HFFc6 (cell line): ENCODE measurements at regions not wholly inside any gene's neighbourhood (a gene's known extent, or its start where the extent isn't known, plus 50 kb on each side); places are given as distances from the start of the nearest gene placed in this dataset.
A peak's percentile ranks its signal among the peaks of the same experiment; 100 is the strongest.

ENCODE experiments used
- DNase-seq: peaks from one replicate; pipeline ENCODE4 v3.0.0-alpha.2; 2018
- H3K27ac Mint-ChIP-seq: 2 replicates; pipeline ENCODE4 v1.8.0; 2020; ENCODE audit warnings: mild to moderate bottlenecking, mixed read lengths
- H3K27me3 Mint-ChIP-seq: 2 replicates; pipeline ENCODE4 v1.8.0; 2021; ENCODE audit warnings: mild to moderate bottlenecking, moderate library complexity, mixed read lengths; ENCODE audit not compliant: insufficient read depth
- H3K36me3 Mint-ChIP-seq: 2 replicates; pipeline ENCODE4 v1.8.0; 2021; ENCODE audit warnings: low read depth, mixed read lengths
- H3K4me1 Mint-ChIP-seq: 2 replicates; pipeline ENCODE4 v1.8.0; 2020; ENCODE audit warnings: low read depth, mixed read lengths
- H3K4me3 Mint-ChIP-seq: 2 replicates; pipeline ENCODE4 v1.8.0; 2020; ENCODE audit warnings: mild to moderate bottlenecking, moderate library complexity, mixed read lengths
- H3K9me3 Mint-ChIP-seq: 2 replicates; pipeline ENCODE4 v1.8.0; 2020; ENCODE audit warnings: mild to moderate bottlenecking, mixed read lengths
- TF ChIP-seq, protein P1 (sequence below): fragments of 200-600 bp; sonication (generic); IDR thresholded peaks from 2 replicates; pipeline ENCODE4 v1.5.0; 2021; ENCODE audit warnings: antibody characterized with exemption, mild to moderate bottlenecking

DNA sequence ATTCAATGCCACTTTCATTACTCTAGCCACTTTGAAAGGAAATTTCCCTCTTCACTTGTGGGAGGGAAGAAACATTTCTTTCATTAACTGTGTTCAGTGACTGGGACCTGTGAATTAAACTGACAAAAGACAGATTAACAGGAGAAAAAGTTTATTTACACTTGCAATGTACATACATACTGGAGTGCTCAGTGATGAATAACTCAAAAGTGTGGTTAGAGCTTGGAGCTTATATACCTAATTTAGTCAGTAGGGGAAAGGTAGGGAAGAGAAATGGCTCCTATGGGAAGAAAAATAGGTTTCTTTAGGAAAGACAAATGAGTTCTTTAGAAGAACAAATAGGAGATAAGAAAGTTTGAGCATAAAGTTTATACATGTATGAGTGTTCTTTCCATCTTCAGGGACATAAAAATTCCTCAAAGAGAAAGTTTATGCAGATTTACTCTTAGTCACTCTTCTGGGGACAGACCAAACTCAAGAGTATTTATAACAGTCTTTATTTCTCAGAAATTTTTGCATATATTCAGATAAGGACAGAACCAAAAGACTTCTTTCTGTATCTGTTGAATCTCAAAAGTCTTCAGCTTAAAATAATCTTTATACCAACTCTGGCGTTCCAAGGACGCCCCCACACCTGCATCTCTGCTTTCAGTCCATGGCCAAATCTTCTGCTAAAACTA is 120.0 kb upstream of the RAI14 start:
- H3K27me3 Mint-ChIP-seq, result peaks cover 3% of the 10 kb centered on the region; the same call in 1 of the 2 replicates
- 0 out of 2 replicates have a peak, but pooled peaks cover under 1% of the 10 kb centered on the region for H3K36me3 Mint-ChIP-seq
- TF ChIP-seq, protein P1, sequence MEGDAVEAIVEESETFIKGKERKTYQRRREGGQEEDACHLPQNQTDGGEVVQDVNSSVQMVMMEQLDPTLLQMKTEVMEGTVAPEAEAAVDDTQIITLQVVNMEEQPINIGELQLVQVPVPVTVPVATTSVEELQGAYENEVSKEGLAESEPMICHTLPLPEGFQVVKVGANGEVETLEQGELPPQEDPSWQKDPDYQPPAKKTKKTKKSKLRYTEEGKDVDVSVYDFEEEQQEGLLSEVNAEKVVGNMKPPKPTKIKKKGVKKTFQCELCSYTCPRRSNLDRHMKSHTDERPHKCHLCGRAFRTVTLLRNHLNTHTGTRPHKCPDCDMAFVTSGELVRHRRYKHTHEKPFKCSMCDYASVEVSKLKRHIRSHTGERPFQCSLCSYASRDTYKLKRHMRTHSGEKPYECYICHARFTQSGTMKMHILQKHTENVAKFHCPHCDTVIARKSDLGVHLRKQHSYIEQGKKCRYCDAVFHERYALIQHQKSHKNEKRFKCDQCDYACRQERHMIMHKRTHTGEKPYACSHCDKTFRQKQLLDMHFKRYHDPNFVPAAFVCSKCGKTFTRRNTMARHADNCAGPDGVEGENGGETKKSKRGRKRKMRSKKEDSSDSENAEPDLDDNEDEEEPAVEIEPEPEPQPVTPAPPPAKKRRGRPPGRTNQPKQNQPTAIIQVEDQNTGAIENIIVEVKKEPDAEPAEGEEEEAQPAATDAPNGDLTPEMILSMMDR, result peak; percentile 26; the same call in 1 of the 2 replicates
- DNase-seq, result no peak
- H3K4me3 Mint-ChIP-seq, result peak overlapping the region; percentile 31; the same call in 1 of the 2 replicates
- peak overlapping the region; percentile 96 for H3K27ac Mint-ChIP-seq
- peaks cover 65% of the 10 kb centered on the region for H3K4me1 Mint-ChIP-seq
- no peaks in the 10 kb centered on the region for H3K9me3 Mint-ChIP-seq

DNA sequence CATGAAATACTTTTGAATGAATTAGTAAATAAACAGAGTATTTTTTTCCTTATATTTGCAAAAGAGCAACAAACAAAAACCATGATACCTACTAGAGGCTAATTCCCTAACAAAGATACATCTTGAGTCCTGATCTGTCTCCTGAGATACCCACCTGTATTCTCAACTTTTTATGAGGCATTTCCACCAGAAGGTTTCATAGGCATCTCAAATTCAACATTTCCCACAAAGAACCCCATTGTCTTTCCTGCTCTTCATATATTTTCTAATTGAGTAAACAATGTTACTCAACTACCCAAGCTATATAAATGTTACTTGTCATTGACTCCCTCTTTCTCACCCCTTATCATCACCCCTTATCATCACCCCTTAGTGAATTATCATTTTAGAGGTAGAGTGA is 119.4 kb upstream of the RAI14 start:
- 0 out of 2 replicates have a peak, but pooled peaks cover 7% of the 10 kb centered on the region for H3K36me3 Mint-ChIP-seq
- DNase-seq, result no peak
- peaks cover 60% of the 10 kb centered on the region for H3K4me1 Mint-ChIP-seq
- H3K27me3 Mint-ChIP-seq, result peaks cover 3% of the 10 kb centered on the region; the same call in 1 of the 2 replicates
- TF ChIP-seq, protein P1, result no peak
- no peaks in the 10 kb centered on the region for H3K9me3 Mint-ChIP-seq
- no peak overlapping the region; the same call in 1 of the 2 replicates for H3K4me3 Mint-ChIP-seq
- H3K27ac Mint-ChIP-seq, result peak overlapping the region; percentile 96; the same call in 1 of the 2 replicates

DNA sequence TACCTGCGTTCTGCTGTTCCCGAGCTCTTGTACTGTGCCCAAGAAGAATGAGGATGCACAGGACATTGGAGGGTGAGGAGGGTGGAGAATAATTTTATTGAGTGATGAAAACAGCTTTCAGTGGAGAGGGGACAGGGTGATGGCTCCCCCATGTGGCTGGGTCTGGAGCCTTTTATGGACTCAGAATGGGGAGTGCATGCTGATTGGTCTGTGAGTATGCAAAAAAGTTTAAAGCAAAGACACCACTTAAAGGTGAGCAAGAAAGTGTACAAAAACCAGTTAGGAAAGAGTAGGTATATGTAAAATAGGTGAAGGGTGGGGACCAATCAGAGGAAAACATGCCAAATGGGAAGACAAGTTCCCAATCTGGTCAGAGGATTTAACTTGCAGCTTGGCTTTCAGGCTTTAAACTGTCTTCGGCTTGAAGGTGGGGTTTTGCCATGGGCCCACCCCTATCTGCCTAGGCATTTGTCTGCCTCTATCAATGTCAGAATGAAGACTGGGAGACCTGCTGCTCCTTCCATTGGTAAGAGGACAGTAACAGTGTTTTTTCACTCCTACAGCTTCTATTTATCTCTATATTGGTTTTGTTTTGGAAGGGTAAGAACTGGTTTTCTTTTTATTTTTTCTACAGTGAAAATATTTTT is 118.0 kb upstream of the RAI14 start:
- Mint-ChIP-seq H3K4me1 (peaks cover 46% of the 10 kb centered on the region), H3K27me3 (peaks cover 1% of the 10 kb centered on the region; the same call in 1 of the 2 replicates), H3K27ac (no peak overlapping the region), H3K9me3 (peaks cover 6% of the 10 kb centered on the region; the same call in 1 of the 2 replicates), H3K4me3 (no peak overlapping the region), H3K36me3 (0 out of 2 replicates have a peak, but pooled peaks cover 8% of the 10 kb centered on the region)
- no peak for DNase-seq
- TF ChIP-seq, protein P1, result peak; percentile 73

DNA sequence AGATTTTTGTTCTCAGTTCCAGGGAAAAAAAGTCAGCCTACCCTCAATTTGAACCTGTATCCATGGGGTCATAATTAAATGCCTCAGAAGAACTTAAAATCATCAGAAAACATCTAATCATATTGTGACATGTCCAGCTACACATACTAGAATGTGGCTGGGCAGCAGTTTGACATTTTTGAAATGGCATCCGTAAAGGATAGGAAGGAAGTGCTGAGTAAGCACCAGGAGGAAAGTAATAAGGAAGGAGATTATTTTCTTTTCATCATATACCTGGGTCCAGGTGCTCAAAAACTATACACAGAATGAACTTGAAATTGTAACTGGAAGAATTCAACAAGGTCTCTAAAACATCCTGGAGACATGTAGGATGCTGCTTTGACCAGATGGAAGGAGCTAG is 116.9 kb upstream of the RAI14 start:
- H3K27me3 Mint-ChIP-seq, result no peaks in the 10 kb centered on the region; the same call in 1 of the 2 replicates
- DNase-seq, result no peak
- peaks cover 15% of the 10 kb centered on the region for H3K9me3 Mint-ChIP-seq
- H3K36me3 Mint-ChIP-seq, result peaks cover 13% of the 10 kb centered on the region
- H3K27ac Mint-ChIP-seq, result no peak overlapping the region
- H3K4me1 Mint-ChIP-seq, result peaks cover 35% of the 10 kb centered on the region
- TF ChIP-seq, protein P1, result no peak
- no peak overlapping the region for H3K4me3 Mint-ChIP-seq

DNA sequence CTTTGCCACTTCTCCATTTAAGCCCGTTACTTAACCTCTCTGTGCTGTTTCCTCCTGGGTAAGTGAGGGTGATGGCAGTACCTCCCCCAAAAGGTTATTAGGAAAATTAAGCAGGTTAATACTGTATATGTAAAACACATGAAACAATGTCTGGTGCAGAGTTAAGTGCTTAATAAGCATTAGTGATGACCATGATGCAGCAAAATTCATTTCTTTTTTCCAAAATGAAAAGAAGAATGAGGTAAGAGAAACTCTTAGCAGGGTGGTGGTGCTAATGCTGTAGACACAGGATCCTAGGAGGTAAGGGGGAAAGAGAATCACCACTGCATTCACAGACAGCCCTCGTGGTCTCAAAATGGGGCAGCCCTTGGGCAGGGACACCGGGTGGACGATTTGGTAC is 115.1 kb upstream of the RAI14 start:
- H3K4me3 Mint-ChIP-seq, result no peak overlapping the region
- no peaks in the 10 kb centered on the region; the same call in 1 of the 2 replicates for H3K27me3 Mint-ChIP-seq
- TF ChIP-seq, protein P1, result no peak
- peaks cover 22% of the 10 kb centered on the region for H3K36me3 Mint-ChIP-seq
- peaks cover 16% of the 10 kb centered on the region for H3K4me1 Mint-ChIP-seq
- H3K27ac Mint-ChIP-seq, result no peak overlapping the region
- peaks cover 20% of the 10 kb centered on the region for H3K9me3 Mint-ChIP-seq
- DNase-seq, result no peak
